GM23338 (cell line): ENCODE measurements at regions not wholly inside any gene's neighbourhood (a gene's known extent, or its start where the extent isn't known, plus 50 kb on each side); places are given as distances from the start of the nearest gene placed in this dataset.

Source experiments
- CREB1 ChIP-seq: fragments of 250-450 bp; sonication (Bioruptor Pico); IDR thresholded peaks from 2 replicates; pipeline ENCODE4 v1.5.0; 2020; ENCODE audit warnings: low read depth, mild to moderate bottlenecking, moderate library complexity
- EZH2 ChIP-seq: fragments of 200-600 bp; sonication (generic); IDR thresholded peaks from one replicate; pipeline ENCODE4 v1.8.0; 2017; ENCODE audit warnings: antibody characterized with exemption, mild to moderate bottlenecking, low read depth; ENCODE audit not compliant: unreplicated experiment
- EZH2phosphoT487 ChIP-seq: fragments of 200-600 bp; sonication (generic); IDR thresholded peaks from one replicate; pipeline ENCODE4 v1.8.1; 2018; ENCODE audit warnings: antibody characterized with exemption; ENCODE audit not compliant: unreplicated experiment
- JUNB ChIP-seq: IDR thresholded peaks from one replicate; pipeline ENCODE4 v1.6.1; 2016; ENCODE audit warnings: antibody characterized with exemption; ENCODE audit not compliant: unreplicated experiment
- NANOG ChIP-seq: IDR thresholded peaks from 2 replicates; pipeline ENCODE4 v1.6.1; 2016; ENCODE audit warnings: antibody characterized with exemption, borderline replicate concordance
- POLR2AphosphoS5 ChIP-seq: IDR thresholded peaks from 2 replicates; pipeline ENCODE4 v1.6.1; 2016; ENCODE audit warnings: antibody characterized with exemption, low read depth
- STAT1 ChIP-seq: IDR thresholded peaks from one replicate; pipeline ENCODE4 v1.6.1; 2016; ENCODE audit warnings: antibody characterized with exemption; ENCODE audit not compliant: unreplicated experiment
- ZNF114 ChIP-seq: fragments of 250-450 bp; sonication (Bioruptor Pico); IDR thresholded peaks from 2 replicates; pipeline ENCODE4 v1.5.0; 2020; ENCODE audit warnings: mild to moderate bottlenecking, moderate library complexity
- ZNF331 ChIP-seq: fragments of 250-450 bp; sonication (Bioruptor Pico); IDR thresholded peaks from 2 replicates; pipeline ENCODE4 v1.5.0; 2020; ENCODE audit warnings: low read depth, mild to moderate bottlenecking, moderate library complexity
- TF ChIP-seq, protein P1 (sequence below), 2 experiments: fragments of 200-600 bp in 1 of 2; sonication (generic) in 1 of 2; conservative IDR thresholded peaks; 2 replicates each; pipeline versions ENCODE4 v1.5.1 to v1.6.1; 2016 to 2017; ENCODE audit warnings: antibody characterized with exemption in 2 of 2, low read depth in 2 of 2, mild to moderate bottlenecking in 2 of 2, moderate library complexity in 1 of 2
- TF ChIP-seq, protein P2 (sequence below): IDR thresholded peaks from one replicate; pipeline ENCODE4 v1.6.1; 2018; ENCODE audit warnings: antibody characterized with exemption; ENCODE audit not compliant: unreplicated experiment
- TF ChIP-seq, protein P3 (sequence below): IDR thresholded peaks from 2 replicates; pipeline ENCODE4 v1.6.1; 2016; ENCODE audit warnings: antibody characterized with exemption

DNA sequence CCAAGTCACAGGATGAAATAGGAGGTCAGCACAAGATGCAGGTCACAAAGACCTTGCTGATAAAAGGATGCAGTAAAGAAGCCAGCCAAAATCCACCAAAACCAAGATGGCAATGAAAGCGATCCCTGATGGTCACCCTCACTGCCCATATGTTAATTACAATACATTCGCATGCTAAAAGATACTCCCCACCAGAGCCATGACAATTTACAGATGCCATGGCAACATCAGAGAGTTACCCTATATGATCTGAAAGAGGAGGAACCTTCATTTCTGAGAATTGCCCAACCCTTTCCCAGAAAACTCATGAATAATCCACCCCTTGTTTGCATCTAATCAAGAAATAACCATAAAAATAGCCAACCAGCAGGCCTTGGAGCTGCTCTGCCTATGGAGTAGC, 709.8 kb downstream of the METTL4 start:
- TF ChIP-seq, protein P1, sequence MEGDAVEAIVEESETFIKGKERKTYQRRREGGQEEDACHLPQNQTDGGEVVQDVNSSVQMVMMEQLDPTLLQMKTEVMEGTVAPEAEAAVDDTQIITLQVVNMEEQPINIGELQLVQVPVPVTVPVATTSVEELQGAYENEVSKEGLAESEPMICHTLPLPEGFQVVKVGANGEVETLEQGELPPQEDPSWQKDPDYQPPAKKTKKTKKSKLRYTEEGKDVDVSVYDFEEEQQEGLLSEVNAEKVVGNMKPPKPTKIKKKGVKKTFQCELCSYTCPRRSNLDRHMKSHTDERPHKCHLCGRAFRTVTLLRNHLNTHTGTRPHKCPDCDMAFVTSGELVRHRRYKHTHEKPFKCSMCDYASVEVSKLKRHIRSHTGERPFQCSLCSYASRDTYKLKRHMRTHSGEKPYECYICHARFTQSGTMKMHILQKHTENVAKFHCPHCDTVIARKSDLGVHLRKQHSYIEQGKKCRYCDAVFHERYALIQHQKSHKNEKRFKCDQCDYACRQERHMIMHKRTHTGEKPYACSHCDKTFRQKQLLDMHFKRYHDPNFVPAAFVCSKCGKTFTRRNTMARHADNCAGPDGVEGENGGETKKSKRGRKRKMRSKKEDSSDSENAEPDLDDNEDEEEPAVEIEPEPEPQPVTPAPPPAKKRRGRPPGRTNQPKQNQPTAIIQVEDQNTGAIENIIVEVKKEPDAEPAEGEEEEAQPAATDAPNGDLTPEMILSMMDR (conservative IDR thresholded peaks at IDR 0.05; ENCODE audit: low read depth in 2 of 2), result no peak
- TF ChIP-seq EZH2 (no peak), STAT1 (no peak), POLR2AphosphoS5 (no peak), EZH2phosphoT487 (no peak), JUNB (no peak), CREB1 (CRISPR knock-in tag) (no peak), ZNF331 (CRISPR knock-in tag) (no peak), NANOG (no peak), ZNF114 (no peak)
- TF ChIP-seq, protein P2, sequence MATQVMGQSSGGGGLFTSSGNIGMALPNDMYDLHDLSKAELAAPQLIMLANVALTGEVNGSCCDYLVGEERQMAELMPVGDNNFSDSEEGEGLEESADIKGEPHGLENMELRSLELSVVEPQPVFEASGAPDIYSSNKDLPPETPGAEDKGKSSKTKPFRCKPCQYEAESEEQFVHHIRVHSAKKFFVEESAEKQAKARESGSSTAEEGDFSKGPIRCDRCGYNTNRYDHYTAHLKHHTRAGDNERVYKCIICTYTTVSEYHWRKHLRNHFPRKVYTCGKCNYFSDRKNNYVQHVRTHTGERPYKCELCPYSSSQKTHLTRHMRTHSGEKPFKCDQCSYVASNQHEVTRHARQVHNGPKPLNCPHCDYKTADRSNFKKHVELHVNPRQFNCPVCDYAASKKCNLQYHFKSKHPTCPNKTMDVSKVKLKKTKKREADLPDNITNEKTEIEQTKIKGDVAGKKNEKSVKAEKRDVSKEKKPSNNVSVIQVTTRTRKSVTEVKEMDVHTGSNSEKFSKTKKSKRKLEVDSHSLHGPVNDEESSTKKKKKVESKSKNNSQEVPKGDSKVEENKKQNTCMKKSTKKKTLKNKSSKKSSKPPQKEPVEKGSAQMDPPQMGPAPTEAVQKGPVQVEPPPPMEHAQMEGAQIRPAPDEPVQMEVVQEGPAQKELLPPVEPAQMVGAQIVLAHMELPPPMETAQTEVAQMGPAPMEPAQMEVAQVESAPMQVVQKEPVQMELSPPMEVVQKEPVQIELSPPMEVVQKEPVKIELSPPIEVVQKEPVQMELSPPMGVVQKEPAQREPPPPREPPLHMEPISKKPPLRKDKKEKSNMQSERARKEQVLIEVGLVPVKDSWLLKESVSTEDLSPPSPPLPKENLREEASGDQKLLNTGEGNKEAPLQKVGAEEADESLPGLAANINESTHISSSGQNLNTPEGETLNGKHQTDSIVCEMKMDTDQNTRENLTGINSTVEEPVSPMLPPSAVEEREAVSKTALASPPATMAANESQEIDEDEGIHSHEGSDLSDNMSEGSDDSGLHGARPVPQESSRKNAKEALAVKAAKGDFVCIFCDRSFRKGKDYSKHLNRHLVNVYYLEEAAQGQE, result no peak
- TF ChIP-seq, protein P3, sequence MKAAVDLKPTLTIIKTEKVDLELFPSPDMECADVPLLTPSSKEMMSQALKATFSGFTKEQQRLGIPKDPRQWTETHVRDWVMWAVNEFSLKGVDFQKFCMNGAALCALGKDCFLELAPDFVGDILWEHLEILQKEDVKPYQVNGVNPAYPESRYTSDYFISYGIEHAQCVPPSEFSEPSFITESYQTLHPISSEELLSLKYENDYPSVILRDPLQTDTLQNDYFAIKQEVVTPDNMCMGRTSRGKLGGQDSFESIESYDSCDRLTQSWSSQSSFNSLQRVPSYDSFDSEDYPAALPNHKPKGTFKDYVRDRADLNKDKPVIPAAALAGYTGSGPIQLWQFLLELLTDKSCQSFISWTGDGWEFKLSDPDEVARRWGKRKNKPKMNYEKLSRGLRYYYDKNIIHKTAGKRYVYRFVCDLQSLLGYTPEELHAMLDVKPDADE, result no peak
